ENCODE measurements at regions not wholly inside any gene's neighbourhood (a gene's known extent, or its start where the extent isn't known, plus 50 kb on each side); places are given as distances from the start of the nearest gene placed in this dataset.
"Not testable (repeated sequence)": the region's sequence is repeated elsewhere in the genome, so short reads cannot be mapped to it uniquely, and the experiment has no call there.

DNA sequence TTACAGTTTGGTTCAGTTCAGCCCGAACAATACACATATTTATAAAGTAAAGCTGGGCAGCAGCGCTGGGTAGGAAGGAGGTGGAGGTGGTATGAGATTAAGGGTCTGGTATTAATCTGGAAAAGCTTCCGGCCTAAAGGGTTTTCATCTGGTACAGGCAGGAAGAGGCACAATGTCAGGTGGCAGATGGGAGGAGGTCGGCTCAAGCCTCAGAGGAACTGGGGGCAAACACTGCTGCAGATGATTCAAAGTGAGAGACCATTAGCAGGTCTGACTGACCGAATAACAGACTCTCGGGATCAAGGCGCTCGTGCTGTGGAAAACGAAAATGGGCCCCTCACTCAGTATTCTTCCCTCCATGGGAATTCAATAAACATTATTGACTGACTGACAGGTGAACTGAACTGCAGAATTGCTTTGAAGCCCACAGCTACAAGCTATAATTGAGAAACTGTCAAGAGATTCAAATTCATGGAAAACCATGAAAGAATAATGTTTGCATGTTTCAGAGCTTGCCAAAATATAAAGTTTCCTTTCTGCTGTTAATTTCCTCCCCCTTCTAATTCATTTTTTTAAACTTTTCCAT lies 75.3 kb downstream of the TMEM167A start:
- DNase-seq (ENCODE audit: low spot score in 2 of 2), result no peak
- in situ Hi-C loops (cut with MboI; ENCODE audit: low sequenced_read_pairs), result no loop called here
- peaks cover 9% of the 10 kb centered on the region for H3K4me1 ChIP-seq
- H3K36me3 ChIP-seq (replicated peaks), result no peaks in the 10 kb centered on the region
- H3K9me3 ChIP-seq, result no peaks in the 10 kb centered on the region
- H3K27me3 ChIP-seq (ENCODE audit: low read depth), result no peaks in the 10 kb centered on the region
- no peak overlapping the region for H3K4me3 ChIP-seq

GRCh38 chr5:83000922-83001321 lies 76.3 kb downstream of the TMEM167A start:
- Histone ChIP-seq H3K27me3 (ENCODE audit: low read depth) (no peaks in the 10 kb centered on the region), H3K4me3 (no peak overlapping the region), H3K4me1 (peaks cover 9% of the 10 kb centered on the region), H3K9me3 (no peaks in the 10 kb centered on the region), H3K36me3 (replicated peaks) (no peaks in the 10 kb centered on the region)
- no peak for DNase-seq (ENCODE audit: low spot score in 2 of 2)
- in situ Hi-C loops (cut with MboI; ENCODE audit: low sequenced_read_pairs), result no loop called here

- Histone ChIP-seq H3K4me3 (no peak overlapping the region), H3K4me1 (peaks cover 9% of the 10 kb centered on the region), H3K9me3 (no peaks in the 10 kb centered on the region), H3K27me3 (ENCODE audit: low read depth) (no peaks in the 10 kb centered on the region), H3K36me3 (replicated peaks) (no peaks in the 10 kb centered on the region)
- no peak for DNase-seq (ENCODE audit: low spot score in 2 of 2)
- in situ Hi-C loops (cut with MboI; ENCODE audit: low sequenced_read_pairs), result no loop called here
Measured at GRCh38 chr5:83000428-83000827, 76.8 kb downstream of the TMEM167A start.

GRCh38 chr5:82993416-82993815 lies 83.8 kb downstream of the TMEM167A start:
- Histone ChIP-seq H3K36me3 (replicated peaks) (no peaks in the 10 kb centered on the region), H3K9me3 (no peaks in the 10 kb centered on the region), H3K4me3 (no peak overlapping the region), H3K4me1 (no peaks in the 10 kb centered on the region; the same call in 1 of the 2 replicates), H3K27me3 (ENCODE audit: low read depth) (no peaks in the 10 kb centered on the region)
- DNase-seq (ENCODE audit: low spot score in 2 of 2), result no peak
- in situ Hi-C loops (cut with MboI; ENCODE audit: low sequenced_read_pairs), result no loop called here

DNA sequence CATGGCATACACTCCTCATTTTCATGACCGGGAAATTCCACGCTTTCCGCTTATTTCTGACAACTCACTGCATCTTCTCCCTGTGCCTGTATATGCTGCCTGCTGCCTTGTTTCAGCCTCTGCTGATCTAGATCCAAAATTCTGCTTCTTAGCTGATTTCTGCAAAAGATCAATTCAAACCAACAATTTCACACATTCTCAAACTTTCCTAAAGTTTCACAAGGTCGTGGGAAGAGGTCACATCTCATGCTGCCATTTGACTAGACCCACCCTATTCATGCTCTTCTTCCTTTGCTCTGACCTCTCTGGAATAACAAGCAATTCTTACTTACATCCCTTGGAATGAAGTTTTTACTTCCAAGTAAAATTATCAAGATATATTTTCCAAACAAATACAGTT lies 84.5 kb downstream of the TMEM167A start:
- no peaks in the 10 kb centered on the region for H3K36me3 ChIP-seq (replicated peaks)
- H3K9me3 ChIP-seq, result no peaks in the 10 kb centered on the region
- H3K4me3 ChIP-seq, result no peak overlapping the region
- H3K27me3 ChIP-seq (ENCODE audit: low read depth), result no peaks in the 10 kb centered on the region
- no peaks in the 10 kb centered on the region; the same call in 1 of the 2 replicates for H3K4me1 ChIP-seq
- DNase-seq (ENCODE audit: low spot score in 2 of 2), result no peak
- in situ Hi-C loops (cut with MboI; ENCODE audit: low sequenced_read_pairs), result no loop called here

DNA sequence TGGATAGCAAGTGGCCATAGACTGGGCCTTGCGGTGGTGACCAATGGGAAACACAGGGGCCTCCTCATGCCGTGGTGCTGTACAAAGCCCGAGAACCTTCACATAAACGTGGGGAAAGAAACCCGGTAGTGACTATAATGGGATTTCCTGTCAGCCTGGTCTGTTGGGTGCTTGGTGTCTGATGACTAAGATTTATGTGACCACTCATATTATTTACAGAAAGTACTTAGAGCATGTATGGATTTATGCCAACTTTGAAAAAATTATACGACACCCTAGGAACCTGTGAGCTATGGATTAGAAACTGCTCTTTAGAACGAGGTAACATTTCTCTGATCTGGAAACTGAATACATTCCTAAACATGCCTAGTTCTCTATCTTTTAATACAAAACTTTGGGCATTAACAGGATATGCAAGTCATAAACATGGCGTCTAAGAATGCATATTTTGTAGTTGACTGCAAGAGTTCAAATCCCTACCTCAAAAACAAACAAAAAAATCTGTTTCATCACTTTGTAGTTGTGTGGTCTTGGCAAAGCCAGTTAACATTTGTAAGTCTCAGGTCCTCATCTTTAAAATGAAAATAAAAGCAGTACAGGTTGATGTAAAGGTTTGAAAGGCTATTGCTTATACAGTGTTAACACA lies 85.4 kb downstream of the TMEM167A start:
- Histone ChIP-seq H3K4me1 (no peaks in the 10 kb centered on the region; the same call in 1 of the 2 replicates), H3K4me3 (no peak overlapping the region), H3K9me3 (no peaks in the 10 kb centered on the region), H3K36me3 (replicated peaks) (no peaks in the 10 kb centered on the region), H3K27me3 (ENCODE audit: low read depth) (no peaks in the 10 kb centered on the region)
- in situ Hi-C loops (cut with MboI; ENCODE audit: low sequenced_read_pairs), result no loop called here
- no peak for DNase-seq (ENCODE audit: low spot score in 2 of 2)

- Histone ChIP-seq H3K36me3 (replicated peaks) (no peaks in the 10 kb centered on the region), H3K4me1 (peaks cover 1% of the 10 kb centered on the region), H3K4me3 (no peak overlapping the region), H3K9me3 (no peaks in the 10 kb centered on the region), H3K27me3 (ENCODE audit: low read depth) (no peaks in the 10 kb centered on the region)
- DNase-seq (ENCODE audit: low spot score in 2 of 2), result peak in 1 of 2 experiments; percentile 15
- in situ Hi-C loops (cut with MboI; ENCODE audit: low sequenced_read_pairs), result no loop called here
Measured at GRCh38 chr5:82991059-82991458, 86.1 kb downstream of the TMEM167A start.

GRCh38 chr5:82987188-82987587 lies 90.0 kb downstream of the TMEM167A start:
- Histone ChIP-seq H3K36me3 (replicated peaks) (no peaks in the 10 kb centered on the region), H3K4me3 (no peak overlapping the region), H3K9me3 (no peaks in the 10 kb centered on the region), H3K4me1 (peaks cover 15% of the 10 kb centered on the region), H3K27me3 (ENCODE audit: low read depth) (no peaks in the 10 kb centered on the region)
- no peak for DNase-seq (ENCODE audit: low spot score in 2 of 2)
- in situ Hi-C loops (cut with MboI; ENCODE audit: low sequenced_read_pairs), result no loop called here

- DNase-seq (ENCODE audit: low spot score in 2 of 2), result peak in 1 of 2 experiments; percentile 29
- no peak overlapping the region for H3K4me3 ChIP-seq
- peaks cover 15% of the 10 kb centered on the region for H3K4me1 ChIP-seq
- no peaks in the 10 kb centered on the region for H3K9me3 ChIP-seq
- no peaks in the 10 kb centered on the region for H3K27me3 ChIP-seq (ENCODE audit: low read depth)
- in situ Hi-C loops (cut with MboI; ENCODE audit: low sequenced_read_pairs), result no loop called here
- no peaks in the 10 kb centered on the region for H3K36me3 ChIP-seq (replicated peaks)
Measured at GRCh38 chr5:82986404-82986803, 90.8 kb downstream of the TMEM167A start.

GRCh38 chr5:82985763-82986162 lies 91.4 kb downstream of the TMEM167A start:
- DNase-seq (ENCODE audit: low spot score in 2 of 2), result peak in 1 of 2 experiments; percentile 22
- Histone ChIP-seq H3K27me3 (ENCODE audit: low read depth) (no peaks in the 10 kb centered on the region), H3K9me3 (no peaks in the 10 kb centered on the region), H3K36me3 (replicated peaks) (no peaks in the 10 kb centered on the region), H3K4me3 (no peak overlapping the region), H3K4me1 (peaks cover 15% of the 10 kb centered on the region)
- in situ Hi-C loops (cut with MboI; ENCODE audit: low sequenced_read_pairs), result no loop called here

DNA sequence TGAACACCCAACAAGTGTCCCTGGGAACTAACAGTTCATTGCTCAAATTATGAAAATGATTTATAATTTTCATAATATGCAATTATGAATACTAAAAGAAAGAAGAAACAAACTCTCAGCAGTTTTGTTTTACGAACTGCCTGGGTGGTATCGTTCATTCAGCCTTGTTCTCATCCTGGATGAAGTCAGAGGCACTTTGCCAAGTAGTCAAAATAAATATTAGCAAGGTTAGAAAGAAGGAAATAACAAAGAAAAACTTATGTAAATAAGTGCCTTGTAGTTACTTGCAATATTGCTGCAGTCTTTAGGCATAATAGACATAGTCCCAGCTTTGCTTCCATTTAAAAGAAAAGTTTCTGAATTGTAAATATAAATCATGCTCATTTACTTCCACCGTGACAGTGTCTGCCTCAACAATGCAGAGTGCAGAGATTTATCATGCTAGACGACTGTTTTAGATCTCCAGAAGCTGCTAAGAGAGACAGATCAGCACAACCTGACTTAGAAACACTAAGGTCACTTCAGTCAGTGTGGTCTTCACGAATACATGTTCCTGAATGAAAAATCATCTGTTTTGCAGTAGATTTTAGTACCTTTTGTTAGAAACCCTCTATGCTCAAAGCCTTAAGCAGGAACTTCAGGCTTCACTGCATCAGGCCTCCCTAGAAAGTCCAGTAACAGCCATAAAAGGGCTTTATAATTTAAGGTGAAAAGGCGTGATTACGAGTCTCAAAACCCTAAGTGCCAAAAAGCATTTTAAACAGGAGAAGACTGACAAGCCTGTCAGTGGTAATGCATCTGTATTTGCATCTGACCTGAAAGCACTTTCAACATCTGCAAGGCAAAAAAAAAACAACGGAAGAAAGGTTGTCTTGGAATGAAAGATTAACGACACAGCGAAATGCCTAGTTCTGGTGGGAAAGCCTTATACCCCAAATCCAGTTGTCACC lies 92.1 kb downstream of the TMEM167A start:
- H3K4me1 ChIP-seq, result peaks cover 15% of the 10 kb centered on the region
- no peaks in the 10 kb centered on the region for H3K36me3 ChIP-seq (replicated peaks)
- no peak overlapping the region for H3K4me3 ChIP-seq
- no peaks in the 10 kb centered on the region for H3K27me3 ChIP-seq (ENCODE audit: low read depth)
- no peaks in the 10 kb centered on the region for H3K9me3 ChIP-seq
- DNase-seq (ENCODE audit: low spot score in 2 of 2), result peak in 1 of 2 experiments; percentile 9
- in situ Hi-C loops (cut with MboI; ENCODE audit: low sequenced_read_pairs), result no loop called here

DNA sequence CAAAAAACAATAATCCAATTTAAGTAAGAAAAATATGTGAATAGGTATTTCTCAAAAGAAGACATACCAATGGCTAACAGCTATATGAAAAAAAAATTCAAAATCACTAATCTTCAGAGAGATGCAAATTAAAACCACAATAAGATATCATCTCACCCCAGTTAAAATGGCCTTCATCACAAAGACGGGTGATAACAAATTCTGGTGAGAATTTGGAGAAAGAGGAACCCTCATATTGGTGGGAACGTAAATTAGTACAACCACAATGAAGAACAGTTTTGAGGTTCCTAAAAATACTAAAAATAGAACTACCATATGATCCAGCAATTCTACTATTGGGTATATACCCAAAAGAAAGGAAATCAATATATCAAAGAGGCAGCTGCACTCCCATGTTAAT lies 94.3 kb downstream of the TMEM167A start:
- no peak for DNase-seq (ENCODE audit: low spot score in 2 of 2)
- no peaks in the 10 kb centered on the region for H3K27me3 ChIP-seq (ENCODE audit: low read depth)
- no peaks in the 10 kb centered on the region for H3K9me3 ChIP-seq
- peaks cover 15% of the 10 kb centered on the region for H3K4me1 ChIP-seq
- H3K4me3 ChIP-seq, result no peak overlapping the region
- in situ Hi-C loops (cut with MboI; ENCODE audit: low sequenced_read_pairs), result no loop called here
- no peaks in the 10 kb centered on the region for H3K36me3 ChIP-seq (replicated peaks)

DNA sequence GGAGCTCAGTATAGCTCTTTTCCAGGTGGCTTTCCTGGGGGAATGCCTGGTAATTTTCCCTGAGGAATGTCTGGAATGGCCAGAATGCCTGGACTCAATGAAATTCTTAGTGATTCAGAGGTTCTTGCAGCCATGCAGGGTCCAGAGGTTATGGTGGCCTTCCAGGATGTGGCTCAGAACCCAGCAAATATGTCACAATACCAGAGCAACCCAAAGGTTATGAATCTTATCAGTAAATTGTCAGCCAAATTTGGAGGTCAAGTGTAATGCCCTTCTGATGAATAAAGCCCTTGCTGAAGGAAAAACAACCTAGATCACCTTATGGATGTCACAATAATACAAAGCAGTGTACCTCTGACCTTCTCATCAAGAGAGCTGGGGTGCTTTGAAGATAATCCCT lies 100.3 kb downstream of the TMEM167A start:
- H3K4me3 ChIP-seq; H3K4me1 ChIP-seq; H3K9me3 ChIP-seq; in situ Hi-C loops (cut with MboI; ENCODE audit: low sequenced_read_pairs); H3K36me3 ChIP-seq (replicated peaks); DNase-seq (ENCODE audit: low spot score in 2 of 2); H3K27me3 ChIP-seq (ENCODE audit: low read depth): not testable (repeated sequence)

GRCh38 chr5:82975812-82976211 lies 101.4 kb downstream of the TMEM167A start:
- DNase-seq (ENCODE audit: low spot score in 2 of 2), result no peak

More at GRCh38 chr5:82975812-82976211, 101.4 kb downstream of the TMEM167A start:
- no peaks in the 10 kb centered on the region for H3K27me3 ChIP-seq (ENCODE audit: low read depth)
- H3K36me3 ChIP-seq (replicated peaks), result no peaks in the 10 kb centered on the region
- no peak overlapping the region for H3K4me3 ChIP-seq
- H3K9me3 ChIP-seq, result peaks cover 3% of the 10 kb centered on the region; the same call in 1 of the 2 replicates
- H3K4me1 ChIP-seq, result peaks cover 10% of the 10 kb centered on the region
- in situ Hi-C loops (cut with MboI; ENCODE audit: low sequenced_read_pairs), result no loop called here
